ENCODE measurements at regions not wholly inside any gene's neighbourhood (a gene's known extent, or its start where the extent isn't known, plus 50 kb on each side); places are given as distances from the start of the nearest gene placed in this dataset.

GRCh38 chr1:36595921-36596320 is 113.2 kb upstream of the CSF3R start:
- TF ChIP-seq CTCF (IDR thresholded peaks at IDR 0.05) = no peak
- no peak for TF ChIP-seq POLR2A (IDR thresholded peaks at IDR 0.05)
- no peak for TF ChIP-seq EP300 (IDR thresholded peaks at IDR 0.05; ENCODE audit: low read depth)
- no peak for TF ChIP-seq POLR2AphosphoS5 (IDR thresholded peaks at IDR 0.05)

Data from transverse colon (tissue), 4 donors.